Progenitor cell of endocrine pancreas (in vitro differentiated cells): ENCODE measurements at regions not wholly inside any gene's neighbourhood (a gene's known extent, or its start where the extent isn't known, plus 50 kb on each side); places are given as distances from the start of the nearest gene placed in this dataset.

ENCODE experiments used
- DNase-seq: peaks from one replicate; pipeline ENCODE4 v3.0.0; 2021; ENCODE audit warnings: low spot score; ENCODE audit not compliant: unreplicated experiment
- H3K27ac Mint-ChIP-seq: 2 replicates; pipeline ENCODE4 v1.8.0; 2021; ENCODE audit warnings: mild to moderate bottlenecking, moderate library complexity, mixed read lengths
- H3K27me3 Mint-ChIP-seq: 2 replicates; pipeline ENCODE4 v1.8.0; 2021; ENCODE audit warnings: mixed read lengths
- H3K36me3 Mint-ChIP-seq: 2 replicates; pipeline ENCODE4 v1.8.0; 2022; ENCODE audit warnings: mixed read lengths; ENCODE audit not compliant: insufficient read depth
- H3K4me1 Mint-ChIP-seq: 2 replicates; pipeline ENCODE4 v1.8.0; 2021; ENCODE audit warnings: low read depth, mixed read lengths
- H3K4me3 Mint-ChIP-seq: 2 replicates; pipeline ENCODE4 v1.8.0; 2021; ENCODE audit warnings: low read depth, mild to moderate bottlenecking, moderate library complexity, mixed read lengths
- H3K9me3 Mint-ChIP-seq: 2 replicates; pipeline ENCODE4 v1.8.0; 2021; ENCODE audit warnings: low read depth, mixed read lengths
- TF ChIP-seq, protein P1 (sequence below): fragments of 200-600 bp; sonication (generic); IDR thresholded peaks from one replicate; pipeline ENCODE4 v1.5.0; 2021; ENCODE audit warnings: antibody characterized with exemption, mild to moderate bottlenecking; ENCODE audit not compliant: unreplicated experiment

DNA sequence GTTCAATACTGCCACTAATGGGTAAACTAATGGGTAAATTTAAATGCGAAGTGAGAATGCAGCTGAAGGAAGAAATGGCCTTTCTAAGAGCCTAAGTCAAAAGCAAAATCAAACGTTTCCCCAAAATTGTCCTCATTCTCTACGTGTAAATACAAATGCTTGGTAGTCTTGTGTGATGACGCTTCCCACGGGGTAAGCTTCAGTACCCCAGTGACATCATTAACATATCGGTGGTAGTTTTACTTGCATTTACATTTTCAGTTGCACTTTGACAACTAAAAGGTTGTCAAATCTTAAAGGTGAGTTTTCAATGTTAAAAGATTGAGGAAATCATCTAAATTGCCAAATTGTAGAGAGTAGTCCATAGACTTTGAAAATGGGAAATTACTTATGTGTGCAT is 550.7 kb upstream of the CCNG1 start:
- TF ChIP-seq, protein P1, sequence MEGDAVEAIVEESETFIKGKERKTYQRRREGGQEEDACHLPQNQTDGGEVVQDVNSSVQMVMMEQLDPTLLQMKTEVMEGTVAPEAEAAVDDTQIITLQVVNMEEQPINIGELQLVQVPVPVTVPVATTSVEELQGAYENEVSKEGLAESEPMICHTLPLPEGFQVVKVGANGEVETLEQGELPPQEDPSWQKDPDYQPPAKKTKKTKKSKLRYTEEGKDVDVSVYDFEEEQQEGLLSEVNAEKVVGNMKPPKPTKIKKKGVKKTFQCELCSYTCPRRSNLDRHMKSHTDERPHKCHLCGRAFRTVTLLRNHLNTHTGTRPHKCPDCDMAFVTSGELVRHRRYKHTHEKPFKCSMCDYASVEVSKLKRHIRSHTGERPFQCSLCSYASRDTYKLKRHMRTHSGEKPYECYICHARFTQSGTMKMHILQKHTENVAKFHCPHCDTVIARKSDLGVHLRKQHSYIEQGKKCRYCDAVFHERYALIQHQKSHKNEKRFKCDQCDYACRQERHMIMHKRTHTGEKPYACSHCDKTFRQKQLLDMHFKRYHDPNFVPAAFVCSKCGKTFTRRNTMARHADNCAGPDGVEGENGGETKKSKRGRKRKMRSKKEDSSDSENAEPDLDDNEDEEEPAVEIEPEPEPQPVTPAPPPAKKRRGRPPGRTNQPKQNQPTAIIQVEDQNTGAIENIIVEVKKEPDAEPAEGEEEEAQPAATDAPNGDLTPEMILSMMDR: no peak
- H3K27ac Mint-ChIP-seq: no peak overlapping the region
- no peak for DNase-seq
- no peaks in the 10 kb centered on the region for H3K27me3 Mint-ChIP-seq
- H3K4me1 Mint-ChIP-seq: no peaks in the 10 kb centered on the region
- H3K4me3 Mint-ChIP-seq: no peak overlapping the region
- peaks cover 7% of the 10 kb centered on the region for H3K9me3 Mint-ChIP-seq
- H3K36me3 Mint-ChIP-seq: no peaks in the 10 kb centered on the region

DNA sequence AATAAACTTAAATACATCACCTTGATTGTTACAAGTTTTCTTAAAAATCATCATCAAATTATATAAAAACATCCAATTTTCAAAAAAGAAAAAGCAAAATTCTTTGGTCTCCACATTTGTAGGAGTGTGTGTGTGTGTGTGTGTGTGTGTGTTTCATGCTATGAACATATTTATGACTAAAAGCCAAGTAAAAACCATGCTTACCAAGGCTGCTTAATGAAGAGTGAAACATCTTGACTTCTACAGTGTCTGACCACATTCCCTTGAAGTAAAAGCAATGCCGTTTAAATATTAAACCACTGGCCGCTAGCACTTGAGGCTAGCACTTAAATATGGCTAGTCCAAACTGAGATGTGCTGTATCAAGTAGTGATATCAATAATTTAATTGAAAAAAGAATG is 549.1 kb upstream of the CCNG1 start:
- H3K36me3 Mint-ChIP-seq: no peaks in the 10 kb centered on the region
- no peak for DNase-seq
- peaks cover 3% of the 10 kb centered on the region for H3K9me3 Mint-ChIP-seq
- H3K27ac Mint-ChIP-seq: no peak overlapping the region
- H3K4me3 Mint-ChIP-seq: no peak overlapping the region
- H3K4me1 Mint-ChIP-seq: no peaks in the 10 kb centered on the region
- H3K27me3 Mint-ChIP-seq: no peaks in the 10 kb centered on the region
- TF ChIP-seq, protein P1: no peak

DNA sequence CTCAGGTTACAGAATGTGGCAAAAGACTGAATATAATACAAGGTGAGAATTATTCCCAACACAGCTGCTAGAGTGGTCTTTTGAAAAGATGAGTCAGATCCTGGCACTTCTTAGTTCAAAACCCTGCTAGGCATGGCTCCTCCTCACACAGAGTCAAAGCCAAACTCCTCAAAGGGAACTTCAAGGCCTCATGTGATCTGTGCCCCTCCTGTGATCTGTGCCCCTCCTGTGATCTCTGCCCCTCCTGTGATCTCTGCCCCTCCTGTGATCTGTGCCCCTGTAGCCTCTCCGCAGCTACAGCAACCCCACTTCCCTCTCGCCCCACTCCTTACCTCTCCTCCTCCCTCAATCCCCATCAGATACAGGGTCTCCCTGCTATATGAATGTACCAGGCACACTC is 525.5 kb upstream of the CCNG1 start:
- TF ChIP-seq, protein P1: no peak
- Mint-ChIP-seq H3K4me3 (no peak overlapping the region), H3K27ac (no peak overlapping the region), H3K36me3 (no peaks in the 10 kb centered on the region), H3K9me3 (no peaks in the 10 kb centered on the region), H3K27me3 (no peaks in the 10 kb centered on the region), H3K4me1 (peaks cover 5% of the 10 kb centered on the region)
- no peak for DNase-seq

DNA sequence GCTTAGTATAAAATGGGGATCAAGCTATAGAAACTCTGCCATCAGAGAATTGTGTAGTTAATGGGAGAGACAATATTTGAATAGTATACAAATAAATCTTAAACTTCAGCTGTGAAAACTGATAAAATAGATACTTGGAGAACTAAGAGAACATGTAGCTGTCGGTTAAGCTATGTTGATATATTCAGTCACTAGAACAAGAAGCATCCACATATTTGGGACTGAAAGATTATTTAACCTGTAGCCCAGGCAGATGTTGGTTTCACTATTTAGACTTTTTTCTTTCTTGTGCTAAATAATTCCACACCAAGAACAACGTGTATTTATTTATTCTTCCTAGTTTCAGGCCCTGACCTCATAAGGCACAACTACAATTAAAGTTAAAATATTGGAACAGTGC is 521.0 kb upstream of the CCNG1 start:
- TF ChIP-seq, protein P1: no peak
- no peak overlapping the region for H3K4me3 Mint-ChIP-seq
- no peak overlapping the region for H3K27ac Mint-ChIP-seq
- H3K36me3 Mint-ChIP-seq: no peaks in the 10 kb centered on the region
- H3K4me1 Mint-ChIP-seq: peaks cover 4% of the 10 kb centered on the region
- peaks cover 3% of the 10 kb centered on the region for H3K9me3 Mint-ChIP-seq
- no peaks in the 10 kb centered on the region for H3K27me3 Mint-ChIP-seq
- DNase-seq: no peak

DNA sequence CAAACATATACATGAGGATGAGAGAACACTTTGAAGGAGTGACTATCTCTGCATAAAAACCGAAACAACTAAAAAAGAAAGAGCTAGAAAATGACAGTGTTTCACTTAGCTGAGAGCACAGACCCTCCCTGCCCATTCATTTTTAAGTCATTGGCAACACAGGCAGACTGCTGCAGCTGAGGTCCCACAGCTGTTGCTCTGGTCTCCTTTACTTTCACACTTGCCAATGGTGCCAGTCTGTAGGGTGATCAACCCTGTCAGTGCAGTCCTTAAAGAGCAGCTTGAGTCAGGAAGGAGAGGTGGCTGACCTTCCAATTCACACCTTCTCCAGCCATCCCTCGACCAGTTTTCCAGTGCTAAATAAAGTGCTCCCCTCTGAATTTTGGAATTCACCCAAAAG is 508.3 kb upstream of the CCNG1 start:
- TF ChIP-seq, protein P1: no peak
- H3K27ac Mint-ChIP-seq: no peak overlapping the region
- no peaks in the 10 kb centered on the region for H3K36me3 Mint-ChIP-seq
- no peak for DNase-seq
- H3K4me3 Mint-ChIP-seq: no peak overlapping the region
- H3K4me1 Mint-ChIP-seq: no peaks in the 10 kb centered on the region
- H3K9me3 Mint-ChIP-seq: peaks cover 3% of the 10 kb centered on the region
- H3K27me3 Mint-ChIP-seq: no peaks in the 10 kb centered on the region

DNA sequence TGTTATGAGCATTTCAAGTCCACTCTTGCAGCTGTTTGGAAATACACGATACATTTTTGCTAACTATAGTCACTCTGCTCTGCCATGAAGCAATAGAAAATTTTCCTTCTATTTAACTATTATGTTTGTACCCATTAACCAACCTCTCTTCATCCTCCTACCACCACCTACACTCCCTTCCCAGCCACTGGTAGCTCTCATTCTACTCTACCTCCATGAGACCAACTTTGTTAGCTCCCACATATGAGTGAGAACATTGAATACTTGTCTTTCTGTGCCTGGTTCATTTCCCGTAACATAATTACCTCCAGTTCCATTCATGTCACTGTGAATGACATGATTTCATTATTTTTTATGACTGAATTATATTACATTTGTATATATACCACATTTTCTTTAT is 505.9 kb upstream of the CCNG1 start:
- TF ChIP-seq, protein P1: no peak
- H3K27ac Mint-ChIP-seq: no peak overlapping the region
- no peaks in the 10 kb centered on the region for H3K4me1 Mint-ChIP-seq
- DNase-seq: no peak
- H3K9me3 Mint-ChIP-seq: peaks cover 13% of the 10 kb centered on the region
- H3K4me3 Mint-ChIP-seq: no peak overlapping the region
- H3K27me3 Mint-ChIP-seq: no peaks in the 10 kb centered on the region
- H3K36me3 Mint-ChIP-seq: no peaks in the 10 kb centered on the region
